CD4-positive, CD25-positive, alpha-beta regulatory T cell (primary cell): ENCODE measurements at regions not wholly inside any gene's neighbourhood (a gene's known extent, or its start where the extent isn't known, plus 50 kb on each side); places are given as distances from the start of the nearest gene placed in this dataset.

ENCODE experiments used
- ATAC-seq, 2 donors: fragments of 150-1000 bp; cut with Tn5 transposase; one replicate each; pipeline ENCODE4 v1.10.0; 2021; ENCODE audit warnings: low read depth in 2 of 2, moderate number of reproducible peaks in 2 of 2, moderate library complexity in 1 of 2
- DNase-seq, 3 donors: peaks; one replicate each; pipeline versions ENCODE4 v3.0.0 to v3.0.0-alpha.2; 2012 to 2022; ENCODE audit warnings: mixed read lengths in 1 of 3
- H3K27ac ChIP-seq: one replicate; pipeline ENCODE4 v1.7.0; 2013; ENCODE audit warnings: mild to moderate bottlenecking, low read length; ENCODE audit not compliant: insufficient read depth, poor library complexity, severe bottlenecking
- H3K27me3 ChIP-seq: one replicate; pipeline ENCODE4 v1.7.0; 2013; ENCODE audit warnings: low read length; ENCODE audit not compliant: control insufficient read depth, insufficient read depth
- H3K36me3 ChIP-seq: one replicate; pipeline ENCODE4 v1.7.0; 2013; ENCODE audit warnings: mild to moderate bottlenecking, low read length, moderate library complexity; ENCODE audit not compliant: control insufficient read depth, insufficient read depth
- H3K4me1 ChIP-seq: 2 replicates; pipeline ENCODE4 v1.7.0; 2013; ENCODE audit warnings: mild to moderate bottlenecking, low read length; ENCODE audit not compliant: insufficient read depth, control insufficient read depth, poor library complexity, severe bottlenecking
- H3K4me3 ChIP-seq: one replicate; pipeline ENCODE4 v1.7.0; 2013; ENCODE audit warnings: low read depth, mild to moderate bottlenecking, low read length, moderate library complexity
- H3K9me3 ChIP-seq, 2 experiments: 1 replicate in 1 of 2; 2 replicates in 1 of 2; pipeline ENCODE4 v1.7.0; 2013; ENCODE audit warnings: low read length in 2 of 2, mild to moderate bottlenecking in 1 of 2, moderate library complexity in 1 of 2; ENCODE audit not compliant: control insufficient read depth in 2 of 2
- H3K27ac Mint-ChIP-seq, 3 donors: one replicate each; pipeline ENCODE4 v1.8.0; 2020 to 2022; ENCODE audit warnings: mild to moderate bottlenecking in 3 of 3, mixed read lengths in 3 of 3, moderate library complexity in 2 of 3
- H3K27me3 Mint-ChIP-seq: one replicate; pipeline ENCODE4 v1.8.0; 2022; ENCODE audit warnings: mild to moderate bottlenecking, mixed read lengths
- H3K36me3 Mint-ChIP-seq: one replicate; pipeline ENCODE4 v1.8.0; 2020; ENCODE audit warnings: mixed read lengths
- H3K4me1 Mint-ChIP-seq, 4 donors: one replicate each; pipeline ENCODE4 v1.8.0; 2020 to 2022; ENCODE audit warnings: mixed read lengths in 4 of 4, mild to moderate bottlenecking in 1 of 4
- H3K4me3 Mint-ChIP-seq, 4 donors: one replicate each; pipeline ENCODE4 v1.8.0; 2020 to 2022; ENCODE audit warnings: mild to moderate bottlenecking in 4 of 4, mixed read lengths in 4 of 4, moderate library complexity in 3 of 4
- H3K9me3 Mint-ChIP-seq, 7 donors: one replicate each; pipeline ENCODE4 v1.8.0; 2020 to 2022; ENCODE audit warnings: mixed read lengths in 7 of 7, mild to moderate bottlenecking in 3 of 7, moderate library complexity in 2 of 7

GRCh38 chr1:208606959-208607358 is 362.8 kb upstream of the PLXNA2 start:
- Mint-ChIP-seq H3K4me3 (no peak overlapping the region), H3K27ac (no peak overlapping the region), H3K9me3 (no peaks in the 10 kb centered on the region), H3K36me3 (no peaks in the 10 kb centered on the region), H3K4me1 (peaks cover 0 to 5% (median 0%) of the 10 kb centered on the region in 4 donors), H3K27me3 (no peaks in the 10 kb centered on the region)
- H3K36me3 ChIP-seq: no peaks in the 10 kb centered on the region
- no peak overlapping the region for H3K27ac ChIP-seq
- H3K4me1 ChIP-seq: peaks cover 3% of the 10 kb centered on the region
- peaks cover 3% of the 10 kb centered on the region for H3K27me3 ChIP-seq
- no peaks in the 10 kb centered on the region for H3K9me3 ChIP-seq
- ATAC-seq (no peak), DNase-seq (no peak)
- no peak overlapping the region for H3K4me3 ChIP-seq

GRCh38 chr1:208607616-208608015 is 363.4 kb upstream of the PLXNA2 start:
- no peak overlapping the region for H3K4me3 Mint-ChIP-seq
- H3K9me3 ChIP-seq: no peaks in the 10 kb centered on the region

GRCh38 chr1:208614610-208615009 is 370.4 kb upstream of the PLXNA2 start:
- Mint-ChIP-seq H3K9me3 (peaks cover 0 to 16% (median 4%) of the 10 kb centered on the region in 7 donors), H3K4me3 (no peak overlapping the region), H3K27ac (peak overlapping the region in 1 of 3 donors; percentile 6)

More at GRCh38 chr1:208607616-208608015, 363.4 kb upstream of the PLXNA2 start:
- no peaks in the 10 kb centered on the region for H3K27me3 Mint-ChIP-seq
- no peak overlapping the region for H3K27ac ChIP-seq
- H3K27me3 ChIP-seq: peaks cover 3% of the 10 kb centered on the region
- no peaks in the 10 kb centered on the region for H3K36me3 ChIP-seq
- H3K4me1 ChIP-seq: peaks cover 3% of the 10 kb centered on the region
- no peak overlapping the region for H3K27ac Mint-ChIP-seq
- H3K4me3 ChIP-seq: no peak overlapping the region
- no peak for ATAC-seq
- peaks cover 0 to 5% (median 0%) of the 10 kb centered on the region in 4 donors for H3K4me1 Mint-ChIP-seq
- no peaks in the 10 kb centered on the region for H3K36me3 Mint-ChIP-seq
- H3K9me3 Mint-ChIP-seq: no peaks in the 10 kb centered on the region
- no peak for DNase-seq

GRCh38 chr1:208615371-208615770 is 371.2 kb upstream of the PLXNA2 start:
- Histone ChIP-seq H3K27ac (no peak overlapping the region), H3K27me3 (peaks cover 3% of the 10 kb centered on the region), H3K4me1 (no peaks in the 10 kb centered on the region), H3K36me3 (no peaks in the 10 kb centered on the region), H3K9me3 (no peaks in the 10 kb centered on the region), H3K4me3 (no peak overlapping the region)
- H3K4me1 Mint-ChIP-seq: no peaks in the 10 kb centered on the region
- ATAC-seq (no peak), DNase-seq (no peak)
- H3K9me3 Mint-ChIP-seq: peaks cover 0 to 24% (median 6%) of the 10 kb centered on the region in 7 donors
- no peak overlapping the region for H3K27ac Mint-ChIP-seq
- no peak overlapping the region for H3K4me3 Mint-ChIP-seq
- H3K27me3 Mint-ChIP-seq: peaks cover 4% of the 10 kb centered on the region
- no peaks in the 10 kb centered on the region for H3K36me3 Mint-ChIP-seq

More at GRCh38 chr1:208614610-208615009, 370.4 kb upstream of the PLXNA2 start:
- Histone ChIP-seq H3K36me3 (no peaks in the 10 kb centered on the region), H3K27me3 (peaks cover 3% of the 10 kb centered on the region), H3K4me1 (no peaks in the 10 kb centered on the region), H3K4me3 (no peak overlapping the region), H3K9me3 (no peaks in the 10 kb centered on the region), H3K27ac (no peak overlapping the region)
- no peak for DNase-seq
- Mint-ChIP-seq H3K4me1 (no peaks in the 10 kb centered on the region), H3K36me3 (no peaks in the 10 kb centered on the region), H3K27me3 (peaks cover 4% of the 10 kb centered on the region)
- ATAC-seq: no peak

GRCh38 chr1:208616776-208617175 is 372.6 kb upstream of the PLXNA2 start:
- no peaks in the 10 kb centered on the region for H3K4me1 ChIP-seq
- no peak for ATAC-seq
- Mint-ChIP-seq H3K4me3 (no peak overlapping the region), H3K9me3 (peaks cover 0 to 31% (median 12%) of the 10 kb centered on the region in 7 donors), H3K36me3 (no peaks in the 10 kb centered on the region), H3K27me3 (peaks cover 4% of the 10 kb centered on the region), H3K27ac (no peak overlapping the region), H3K4me1 (no peaks in the 10 kb centered on the region)
- DNase-seq: no peak
- H3K27ac ChIP-seq: no peak overlapping the region
- H3K27me3 ChIP-seq: no peaks in the 10 kb centered on the region
- H3K9me3 ChIP-seq: no peaks in the 10 kb centered on the region
- H3K4me3 ChIP-seq: no peak overlapping the region
- no peaks in the 10 kb centered on the region for H3K36me3 ChIP-seq

- Histone ChIP-seq H3K27me3 (no peaks in the 10 kb centered on the region), H3K27ac (no peak overlapping the region), H3K4me3 (no peak overlapping the region), H3K4me1 (no peaks in the 10 kb centered on the region), H3K9me3 (no peaks in the 10 kb centered on the region), H3K36me3 (no peaks in the 10 kb centered on the region)
- H3K27me3 Mint-ChIP-seq: no peaks in the 10 kb centered on the region
- H3K4me3 Mint-ChIP-seq: no peak overlapping the region
- no peaks in the 10 kb centered on the region for H3K4me1 Mint-ChIP-seq
- H3K9me3 Mint-ChIP-seq: peaks cover 0 to 5% (median 1%) of the 10 kb centered on the region in 7 donors
- ATAC-seq (no peak), DNase-seq (no peak)
- no peaks in the 10 kb centered on the region for H3K36me3 Mint-ChIP-seq
- no peak overlapping the region for H3K27ac Mint-ChIP-seq
Observed at GRCh38 chr1:208628022-208628914, 384.1 kb upstream of the PLXNA2 start.

- no peak overlapping the region for H3K27ac ChIP-seq
- H3K4me1 ChIP-seq: no peaks in the 10 kb centered on the region
- no peaks in the 10 kb centered on the region for H3K4me1 Mint-ChIP-seq
- no peaks in the 10 kb centered on the region for H3K36me3 Mint-ChIP-seq
- H3K27ac Mint-ChIP-seq: no peak overlapping the region
- H3K9me3 Mint-ChIP-seq: no peaks in the 10 kb centered on the region
- no peak for DNase-seq
- H3K36me3 ChIP-seq: no peaks in the 10 kb centered on the region
- H3K27me3 Mint-ChIP-seq: no peaks in the 10 kb centered on the region
- H3K4me3 ChIP-seq: no peak overlapping the region
- H3K9me3 ChIP-seq: no peaks in the 10 kb centered on the region
- H3K27me3 ChIP-seq: no peaks in the 10 kb centered on the region
- no peak overlapping the region for H3K4me3 Mint-ChIP-seq
- ATAC-seq: no peak
Observed at GRCh38 chr1:208631092-208631491, 386.9 kb upstream of the PLXNA2 start.

GRCh38 chr1:208631506-208631905 is 387.3 kb upstream of the PLXNA2 start:
- DNase-seq (no peak), ATAC-seq (no peak)
- H3K4me1 ChIP-seq: no peaks in the 10 kb centered on the region
- H3K4me3 Mint-ChIP-seq: no peak overlapping the region
- no peaks in the 10 kb centered on the region for H3K9me3 ChIP-seq
- H3K4me3 ChIP-seq: no peak overlapping the region
- no peaks in the 10 kb centered on the region for H3K36me3 ChIP-seq
- no peaks in the 10 kb centered on the region for H3K27me3 ChIP-seq
- H3K4me1 Mint-ChIP-seq: no peaks in the 10 kb centered on the region
- H3K36me3 Mint-ChIP-seq: no peaks in the 10 kb centered on the region
- H3K27ac ChIP-seq: no peak overlapping the region
- H3K9me3 Mint-ChIP-seq: no peaks in the 10 kb centered on the region
- H3K27ac Mint-ChIP-seq: no peak overlapping the region
- no peaks in the 10 kb centered on the region for H3K27me3 Mint-ChIP-seq
